Hematopoietic multipotent progenitor cell treated with erythropoietin and hydrocortisone succinate and interleukin-3 and kit ligand, for 6 days (in vitro differentiated cells): ENCODE measurements at regions not wholly inside any gene's neighbourhood (a gene's known extent, or its start where the extent isn't known, plus 50 kb on each side); places are given as distances from the start of the nearest gene placed in this dataset.
"Not testable (repeated sequence)": the region's sequence is repeated elsewhere in the genome, so short reads cannot be mapped to it uniquely, and the experiment has no call there.

ENCODE experiments used
- DNase-seq: peaks from one replicate; pipeline ENCODE4 v3.0.0-alpha.2; 2015

DNA sequence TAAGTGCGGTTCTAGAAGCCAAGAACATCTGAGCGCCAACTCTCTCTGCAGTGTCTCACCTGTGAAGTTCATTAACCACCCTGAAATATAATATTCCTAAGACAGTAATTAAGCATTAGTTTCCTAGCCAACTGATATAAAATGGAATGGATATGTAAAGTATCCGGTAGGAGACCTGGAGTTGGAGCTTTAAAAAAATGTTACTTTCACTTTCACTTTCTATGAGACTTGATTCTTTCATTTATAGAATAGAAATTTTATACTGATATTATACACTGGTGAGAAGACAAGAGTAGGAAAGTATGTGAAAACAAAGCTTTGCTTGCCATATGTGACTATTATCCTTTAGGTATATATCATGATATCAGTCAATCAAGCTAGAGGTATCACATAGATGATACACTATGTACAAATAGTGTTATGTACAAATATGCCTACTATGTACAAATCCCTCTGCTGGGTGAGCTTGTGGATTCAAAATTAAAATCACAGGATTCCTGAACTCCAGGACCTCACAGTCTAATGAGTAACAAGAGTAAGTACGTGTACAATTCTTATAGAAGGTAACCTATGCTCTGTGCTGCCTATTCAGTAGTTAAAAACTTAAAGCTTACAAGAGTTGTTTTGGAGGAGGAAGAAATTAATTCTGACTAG lies 934.2 kb downstream of the TTLL7 start:
- no peak for DNase-seq

DNA sequence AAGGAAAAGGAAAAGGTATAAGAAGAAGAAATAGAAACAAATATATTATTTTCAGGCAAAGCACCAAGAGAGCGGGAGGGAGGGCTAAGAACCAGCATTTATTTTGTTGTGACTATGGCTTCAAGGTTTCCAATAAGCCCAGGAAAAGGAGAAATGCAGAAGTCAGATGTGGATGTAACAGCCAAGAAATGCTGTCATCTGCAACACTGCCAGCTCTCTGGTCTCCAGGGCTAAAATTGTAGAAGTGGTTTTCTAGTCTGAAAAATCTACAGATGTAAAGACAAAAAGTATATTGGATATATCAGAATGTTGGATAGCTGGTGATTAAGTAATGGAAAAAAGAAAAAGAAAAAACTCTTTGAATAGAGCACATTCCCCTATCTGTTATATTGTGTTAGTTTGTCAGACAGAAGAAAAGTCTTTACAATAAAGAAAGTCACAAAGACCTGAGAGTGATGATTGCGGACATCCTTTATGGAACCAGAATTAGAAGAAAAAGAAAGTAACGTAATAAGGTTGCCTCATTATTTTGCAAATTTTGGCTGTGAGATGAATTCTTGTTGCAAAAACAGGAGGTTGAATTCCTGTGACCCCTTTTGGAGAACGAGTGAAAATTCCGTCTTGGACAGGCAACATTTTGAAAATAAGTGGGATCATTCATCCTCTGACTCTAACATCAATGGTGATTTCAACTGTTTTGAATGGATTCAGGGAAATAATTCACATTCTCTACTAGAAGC lies 938.1 kb downstream of the TTLL7 start:
- no peak for DNase-seq

DNA sequence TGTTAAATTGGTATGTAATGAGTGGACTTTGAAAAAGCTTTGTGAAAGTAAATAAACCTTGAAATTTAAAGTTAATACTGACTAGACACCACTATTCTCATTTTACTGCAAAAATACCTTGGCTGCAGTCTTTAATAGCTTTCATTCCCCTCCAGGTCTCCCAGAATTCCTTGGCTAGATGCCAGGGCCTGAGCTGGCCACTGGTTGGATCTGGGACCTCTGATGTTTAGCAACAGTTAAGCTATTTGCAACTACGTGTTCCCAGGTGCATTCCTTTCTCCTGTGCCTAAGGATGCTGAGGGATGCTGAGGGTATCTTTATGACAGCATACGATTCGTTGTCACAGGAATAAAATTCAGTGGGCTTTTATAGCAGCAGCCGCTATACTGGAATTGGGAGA lies 938.7 kb downstream of the TTLL7 start:
- DNase-seq, result no peak

DNA sequence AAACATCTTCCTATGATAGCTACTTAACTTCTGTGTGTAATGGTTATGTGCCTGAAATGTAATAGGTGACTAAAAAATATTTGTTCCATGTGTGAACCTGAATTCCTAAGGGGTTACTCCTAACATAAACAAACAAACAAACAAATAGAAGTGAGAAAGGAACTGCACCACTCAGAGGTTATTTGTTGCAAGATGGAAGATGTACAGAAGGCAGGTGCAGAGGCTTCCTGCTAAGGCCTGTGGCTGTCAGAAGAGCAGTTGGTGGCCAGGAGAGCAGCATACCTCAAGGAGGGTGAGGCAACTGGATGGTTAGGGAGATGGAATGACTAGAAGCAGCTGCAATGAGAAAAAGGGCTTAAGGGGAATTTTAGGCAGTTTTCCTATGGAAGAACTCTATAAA lies 940.6 kb downstream of the TTLL7 start:
- no peak for DNase-seq

DNA sequence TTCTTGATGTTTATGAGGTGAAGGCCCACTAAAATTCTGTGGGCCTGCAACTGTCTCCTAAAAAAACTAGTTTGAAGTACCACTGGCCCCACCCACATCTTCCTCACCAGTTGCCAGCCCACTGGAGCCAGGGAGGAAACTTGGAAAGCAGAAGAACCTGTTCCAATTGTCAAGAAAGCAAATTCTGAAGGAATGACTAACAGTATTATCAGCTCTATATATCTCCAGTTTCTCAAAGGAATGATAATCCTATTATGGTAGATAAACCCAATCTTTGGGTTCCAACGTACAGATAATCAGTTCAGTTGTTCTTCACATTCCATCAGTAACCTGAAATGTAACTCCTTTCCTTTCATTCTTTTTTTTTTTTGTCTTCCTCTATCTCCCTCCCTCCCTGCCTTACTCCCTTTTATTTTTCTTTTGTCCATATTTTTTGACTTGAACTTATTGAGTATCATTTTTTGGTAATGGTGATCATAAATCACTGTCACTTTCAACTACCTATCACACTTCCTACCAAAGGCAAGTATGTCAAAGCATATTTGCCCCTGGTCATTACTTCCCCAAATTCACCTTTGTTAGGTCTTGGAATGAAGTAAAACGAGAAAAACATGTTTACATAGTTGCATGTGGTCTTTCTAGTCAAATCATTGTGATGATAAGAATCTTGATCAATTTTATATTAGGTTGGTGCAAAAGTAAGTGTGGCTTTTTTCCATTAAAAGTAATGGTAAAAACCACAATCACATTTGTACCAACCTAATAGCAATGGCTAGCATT lies 943.4 kb downstream of the TTLL7 start:
- DNase-seq, result no peak

DNA sequence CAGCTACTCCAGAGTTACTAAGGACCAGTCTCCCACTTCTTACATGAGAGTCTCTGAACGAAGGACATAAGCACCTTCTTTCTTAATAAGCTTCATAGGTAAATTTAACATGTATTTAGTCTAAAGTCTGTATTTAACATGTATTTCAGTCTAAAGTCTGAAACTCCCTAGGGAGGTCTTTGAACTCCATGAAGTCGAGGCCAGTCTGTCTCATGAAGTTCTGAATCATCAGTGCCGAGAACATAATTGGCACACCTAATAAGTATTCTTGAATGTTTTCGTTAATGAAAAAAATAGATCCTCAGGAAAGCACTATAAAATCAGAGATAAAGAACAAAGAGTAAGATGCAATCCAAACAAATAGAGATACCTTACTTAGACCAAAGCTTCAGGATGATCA lies 945.5 kb downstream of the TTLL7 start:
- no peak for DNase-seq

DNA sequence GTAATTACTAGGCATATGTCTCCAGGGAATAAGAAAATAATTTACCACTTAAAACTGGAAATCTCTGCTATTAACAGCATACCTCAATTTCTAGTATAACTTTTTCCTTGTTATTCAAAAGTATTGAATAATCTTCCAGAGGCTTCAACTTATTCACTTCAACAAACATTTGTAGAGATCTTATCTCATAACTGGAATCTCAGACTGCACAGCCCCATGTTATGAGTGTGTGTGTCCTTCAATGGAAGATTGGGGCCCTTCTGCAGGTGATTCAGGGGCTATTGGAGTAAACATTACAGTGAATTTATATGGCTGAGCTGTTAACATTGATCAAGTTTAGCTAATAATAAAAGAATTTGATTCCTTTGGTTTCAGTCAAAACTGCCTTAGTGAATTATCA lies 946.1 kb downstream of the TTLL7 start:
- no peak for DNase-seq

DNA sequence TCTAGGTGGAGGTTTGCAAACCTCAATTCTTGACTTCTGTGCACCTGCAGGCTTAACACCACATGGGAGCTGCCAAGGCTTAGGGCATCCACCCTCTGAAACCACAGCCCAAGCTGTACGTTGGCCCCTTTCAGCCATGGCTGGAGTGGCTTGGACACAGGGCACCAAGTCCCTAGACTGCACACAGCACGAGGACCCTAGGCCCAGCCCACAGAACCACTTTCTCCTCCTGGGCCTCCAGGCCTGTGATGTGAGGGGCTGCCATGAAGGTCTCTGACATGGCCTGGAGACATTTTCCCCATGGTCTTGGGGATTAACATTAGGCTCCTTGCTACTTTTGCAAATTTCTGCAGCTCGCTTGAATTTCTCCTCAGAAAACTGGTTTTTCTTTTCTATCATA lies 947.9 kb downstream of the TTLL7 start:
- DNase-seq, result not testable (repeated sequence)

DNA sequence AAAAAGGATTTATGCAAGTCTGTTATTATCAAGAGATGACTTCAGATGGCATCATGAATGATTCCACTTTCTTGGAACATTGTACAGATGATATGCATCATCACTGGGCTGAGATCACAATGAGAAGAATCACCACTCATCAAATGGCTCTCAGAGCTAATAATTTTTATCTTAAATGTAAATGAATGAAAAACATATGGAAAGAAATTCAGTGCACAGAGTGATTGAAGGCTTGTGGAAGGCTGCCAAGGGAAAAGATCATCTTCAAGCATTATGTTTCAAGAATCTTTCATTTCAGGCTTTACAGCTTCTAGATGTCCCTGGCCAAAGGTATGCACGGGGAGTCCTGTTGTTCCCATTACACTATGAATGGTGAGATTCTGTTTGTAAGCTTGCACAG lies 955.7 kb downstream of the TTLL7 start:
- DNase-seq, result no peak

DNA sequence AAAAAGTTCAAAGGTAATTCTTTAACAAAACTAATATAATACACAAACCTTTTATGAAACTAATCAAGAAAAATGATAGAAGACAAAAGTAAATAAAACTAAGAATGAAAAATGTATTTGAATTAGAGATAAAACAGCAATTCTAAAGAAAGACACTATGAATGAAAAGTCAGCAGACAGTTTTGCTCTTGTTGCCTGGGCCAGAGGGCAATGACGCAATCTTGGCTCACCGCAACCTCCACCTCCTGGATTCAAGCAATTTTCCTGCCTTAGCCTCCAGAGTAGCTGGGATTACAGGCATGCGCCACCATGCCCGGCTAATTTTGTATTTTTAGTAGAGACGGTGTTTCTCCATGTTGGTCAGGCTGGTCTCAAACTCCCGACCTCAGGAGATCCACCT lies 959.8 kb downstream of the TTLL7 start:
- DNase-seq, result not testable (repeated sequence)

DNA sequence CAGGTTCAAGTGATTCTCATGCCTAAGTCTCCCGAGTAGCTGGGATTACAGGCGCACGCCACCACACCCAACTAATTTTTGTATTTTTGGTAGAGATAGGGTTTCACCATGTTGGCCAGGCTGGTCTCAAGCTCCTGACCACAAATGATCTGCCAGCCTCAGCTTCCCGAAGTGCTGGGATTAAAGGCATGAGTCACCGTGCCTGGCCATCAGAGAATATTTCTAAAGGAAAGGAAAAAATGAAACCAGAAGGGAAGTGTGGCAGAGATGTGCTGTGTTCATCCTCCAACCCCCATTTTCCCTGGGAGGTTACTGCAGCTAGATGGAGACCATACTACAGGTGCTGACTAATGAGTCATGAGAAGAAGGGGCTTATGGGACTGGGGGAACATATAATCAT lies 964.1 kb downstream of the TTLL7 start:
- DNase-seq, result no peak

DNA sequence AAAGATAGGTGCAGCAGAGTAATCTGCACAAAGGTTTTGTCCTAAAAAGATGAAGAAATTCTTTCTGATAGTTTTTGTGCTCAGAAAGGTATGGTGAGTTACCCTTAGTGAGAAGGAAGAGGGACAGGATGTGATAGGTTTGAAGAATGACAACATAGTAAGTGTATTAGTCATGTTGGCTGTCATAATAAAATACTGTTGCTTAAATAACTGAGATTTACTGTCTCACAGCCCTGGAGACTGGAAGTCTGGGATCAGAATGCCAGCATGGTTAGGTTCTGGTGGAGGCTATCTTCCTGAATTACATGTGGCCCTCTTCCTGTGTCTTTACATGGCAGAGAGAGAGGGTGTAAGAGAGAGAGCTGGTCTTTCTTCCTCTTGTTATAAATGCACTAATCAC lies 965.2 kb downstream of the TTLL7 start:
- DNase-seq, result no peak

DNA sequence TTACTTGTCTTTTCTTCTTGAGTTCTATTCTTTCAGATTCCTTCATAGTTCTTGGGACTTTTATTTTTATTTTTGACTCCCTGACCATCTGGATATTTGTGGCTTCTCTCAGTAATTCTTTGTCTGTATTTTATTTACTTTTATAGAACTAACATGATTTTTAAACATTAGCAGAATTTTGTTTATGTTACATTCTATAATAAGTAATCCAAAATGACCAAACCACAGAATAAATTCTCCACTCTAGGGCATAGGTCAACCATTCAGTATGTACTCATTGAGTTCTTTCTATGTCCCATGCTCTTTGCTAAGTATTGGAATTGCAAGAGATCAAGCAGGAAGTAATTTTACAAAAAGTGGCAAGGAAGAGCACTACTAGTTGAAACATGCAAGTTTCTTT lies 969.0 kb downstream of the TTLL7 start:
- DNase-seq, result no peak

DNA sequence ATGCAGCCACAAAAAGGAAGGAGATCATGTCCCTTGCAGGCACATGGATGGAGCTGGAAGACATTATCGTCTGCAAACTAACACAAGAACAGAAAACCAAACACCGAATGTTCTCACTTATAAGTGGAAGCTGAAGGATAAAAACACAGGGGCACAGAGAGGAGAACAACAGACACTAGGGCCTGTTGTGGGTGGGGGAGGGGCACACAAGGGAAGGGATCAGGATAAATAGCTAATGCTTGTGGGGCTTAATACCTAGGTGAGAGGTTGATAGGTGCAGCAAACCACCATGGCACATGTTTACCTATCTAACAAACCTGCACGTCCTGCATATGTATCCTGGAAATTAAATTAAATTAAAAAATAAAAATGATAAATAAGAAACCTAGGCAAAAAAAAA lies 969.9 kb downstream of the TTLL7 start:
- DNase-seq, result no peak

DNA sequence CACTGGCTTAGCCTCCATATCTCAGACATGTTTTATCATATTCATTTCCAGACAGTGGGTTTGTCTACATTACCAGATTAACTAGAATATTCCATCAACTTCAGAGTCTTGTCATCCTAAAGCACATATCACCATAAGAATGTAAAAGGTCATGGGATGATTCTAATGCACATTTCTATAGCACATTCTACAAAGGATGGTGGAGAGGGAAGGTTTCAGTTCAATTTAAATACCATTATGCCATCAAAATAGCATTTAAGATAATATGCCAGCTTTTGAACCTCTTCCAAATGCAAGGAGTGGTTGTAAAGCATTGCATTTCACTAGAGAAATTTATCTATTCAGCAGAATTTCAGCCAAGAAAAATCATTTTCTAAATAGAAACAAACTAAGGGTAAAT lies 970.5 kb downstream of the TTLL7 start:
- DNase-seq, result no peak

DNA sequence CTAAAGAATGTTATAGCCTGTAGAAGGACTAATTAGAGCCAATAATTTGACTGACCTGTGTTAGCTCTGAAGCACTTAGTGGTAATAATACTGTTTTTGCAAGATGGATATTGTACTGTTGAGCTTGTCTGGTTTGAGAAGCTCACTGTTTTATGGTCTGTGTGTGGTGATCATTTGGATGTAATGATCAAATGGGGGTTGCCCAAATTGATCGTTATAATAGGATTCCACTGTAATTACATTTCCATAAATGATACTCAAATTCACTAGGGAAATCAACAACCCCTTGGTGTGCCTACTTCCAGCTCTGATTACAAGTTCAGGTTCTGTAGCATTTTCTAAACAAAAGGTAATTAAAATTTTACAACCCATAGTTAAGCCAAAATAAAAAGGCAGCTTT lies 971.4 kb downstream of the TTLL7 start:
- DNase-seq, result no peak

DNA sequence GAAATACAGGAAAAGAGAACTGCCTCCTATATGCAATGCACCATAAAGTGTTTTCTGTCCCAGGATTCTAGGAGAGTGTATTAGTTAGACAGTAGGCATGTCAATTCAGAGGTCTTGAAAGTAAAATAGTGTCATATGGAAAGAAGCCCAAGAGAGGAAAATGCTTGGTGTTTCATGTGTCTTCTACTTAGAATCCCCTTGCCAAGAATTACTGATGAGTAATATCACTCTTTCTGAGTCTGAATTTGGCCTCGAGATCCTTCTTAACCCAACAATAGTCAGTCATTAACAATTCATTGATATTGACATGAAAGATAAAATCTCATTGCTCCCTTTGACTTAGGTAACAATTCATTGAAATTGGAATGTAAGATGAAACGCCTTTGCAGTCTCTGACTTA lies 972.2 kb downstream of the TTLL7 start:
- no peak for DNase-seq

DNA sequence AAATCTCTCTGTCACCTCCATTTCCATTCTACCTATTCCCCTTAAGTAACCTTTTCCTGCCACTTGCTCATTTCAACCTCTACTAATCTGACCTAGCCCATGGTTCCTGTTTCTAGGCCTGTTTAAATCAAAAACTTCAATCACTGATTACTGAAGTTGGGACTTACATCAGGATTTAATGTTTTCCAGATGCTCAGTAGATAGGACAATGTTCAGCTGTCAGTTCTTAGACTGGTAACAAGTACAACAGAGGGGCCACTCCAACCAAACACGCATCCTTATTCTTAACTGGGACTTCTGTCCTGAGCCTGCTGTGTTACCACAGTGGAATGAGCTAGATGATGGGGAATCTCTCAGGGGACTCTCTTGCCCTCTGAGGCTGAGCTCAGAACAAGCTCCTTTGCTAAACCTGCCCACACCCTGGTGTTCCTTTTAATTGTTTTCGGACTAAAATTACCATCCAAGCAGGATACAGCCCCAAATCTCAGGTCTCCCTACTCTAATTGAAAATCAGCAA lies 974.6 kb downstream of the TTLL7 start:
- DNase-seq, result no peak

DNA sequence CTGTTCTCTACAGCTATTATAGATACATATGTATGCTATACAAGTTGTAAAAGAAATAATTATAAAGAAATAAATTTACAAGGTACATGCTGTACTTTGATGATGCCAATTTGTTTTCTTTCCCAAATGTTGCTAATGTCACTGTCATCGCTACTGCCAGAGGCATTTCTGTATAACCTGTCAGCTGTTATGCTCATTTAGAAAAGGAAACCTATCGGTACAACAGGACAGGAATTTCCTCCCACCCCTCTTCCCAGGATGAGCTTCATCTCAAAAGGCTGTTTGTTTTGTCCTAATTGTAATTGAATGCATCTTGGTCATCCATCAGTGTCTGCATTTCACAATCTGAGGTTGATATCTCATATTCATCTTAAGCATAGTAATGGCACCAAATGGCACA lies 975.7 kb downstream of the TTLL7 start:
- no peak for DNase-seq

DNA sequence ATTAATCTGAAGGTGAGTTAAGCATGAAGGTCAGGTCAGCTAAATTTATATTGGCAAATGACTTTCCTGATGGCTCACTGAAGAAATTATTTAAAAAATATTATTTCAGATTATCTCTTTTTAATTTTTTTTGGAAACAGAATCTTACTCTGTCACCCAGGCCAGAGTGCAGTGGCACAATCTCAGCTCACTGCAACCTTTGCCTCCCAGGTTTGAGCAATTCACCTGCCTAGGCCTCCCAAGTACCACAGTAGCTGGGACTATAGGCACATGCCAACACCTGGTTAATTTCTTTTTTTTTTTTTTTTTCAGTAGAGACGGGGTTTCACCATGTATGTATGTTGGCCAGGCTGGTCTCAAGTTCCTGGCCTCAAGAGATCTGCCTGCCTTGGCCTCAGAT lies 976.7 kb downstream of the TTLL7 start:
- DNase-seq, result no peak

DNA sequence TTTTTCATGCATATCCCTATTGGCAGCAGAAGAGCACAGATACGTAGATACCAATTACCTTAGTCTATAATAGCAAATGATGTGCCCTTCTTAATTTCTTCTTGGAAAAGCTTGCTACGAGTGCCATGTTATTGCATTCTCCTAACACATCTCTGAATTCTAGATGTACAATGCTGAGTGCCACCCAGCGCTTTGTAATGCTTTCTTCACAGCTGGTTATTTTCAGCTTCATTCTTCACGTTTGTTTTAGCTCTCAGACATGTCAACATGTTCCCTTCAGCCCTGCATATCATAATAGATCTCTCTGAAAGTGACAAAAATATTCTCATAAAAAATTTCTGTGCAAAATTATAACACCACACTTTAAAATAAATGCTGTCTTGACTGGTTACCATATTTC lies 981.2 kb downstream of the TTLL7 start:
- DNase-seq, result no peak

DNA sequence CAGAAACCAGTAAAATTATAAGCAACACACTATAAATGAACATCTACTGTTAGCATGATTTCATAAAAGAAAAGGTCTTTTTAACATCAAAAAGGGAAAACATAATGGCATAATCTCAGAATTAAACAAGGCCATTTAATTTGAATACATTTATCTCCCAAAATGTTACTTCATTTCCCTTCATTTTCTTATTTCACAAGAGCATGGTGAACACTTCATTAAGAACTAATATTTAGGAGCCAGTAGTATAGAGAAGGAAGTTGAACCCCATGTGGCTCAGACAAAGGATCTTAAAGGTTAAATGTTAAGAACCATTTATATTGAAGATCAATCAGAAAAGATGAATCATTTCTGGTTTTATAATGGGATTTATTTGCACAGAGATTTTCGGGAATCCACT lies 981.7 kb downstream of the TTLL7 start:
- no peak for DNase-seq

DNA sequence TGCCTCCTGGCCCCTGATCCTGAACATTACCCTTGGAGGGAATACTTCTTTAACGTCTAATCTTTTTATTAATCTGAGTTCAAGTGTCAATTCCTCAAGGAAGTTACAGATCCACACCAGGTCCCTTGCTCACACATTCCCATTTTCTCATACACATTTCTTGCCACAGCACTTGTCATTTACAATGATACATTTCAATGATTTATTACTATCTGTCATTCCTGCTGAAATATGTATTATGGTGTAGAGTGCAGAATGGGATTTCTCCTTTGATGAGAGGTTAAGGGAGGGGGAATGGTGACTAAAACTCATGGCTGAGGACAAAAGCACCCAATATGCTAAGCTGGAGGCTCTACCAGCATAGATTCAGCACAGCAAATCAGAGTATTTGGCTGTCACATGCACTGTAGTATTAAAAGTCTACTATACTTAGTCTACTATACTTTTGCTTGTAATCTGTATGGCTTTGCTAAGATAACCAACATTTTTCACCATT lies 982.5 kb downstream of the TTLL7 start:
- no peak for DNase-seq

DNA sequence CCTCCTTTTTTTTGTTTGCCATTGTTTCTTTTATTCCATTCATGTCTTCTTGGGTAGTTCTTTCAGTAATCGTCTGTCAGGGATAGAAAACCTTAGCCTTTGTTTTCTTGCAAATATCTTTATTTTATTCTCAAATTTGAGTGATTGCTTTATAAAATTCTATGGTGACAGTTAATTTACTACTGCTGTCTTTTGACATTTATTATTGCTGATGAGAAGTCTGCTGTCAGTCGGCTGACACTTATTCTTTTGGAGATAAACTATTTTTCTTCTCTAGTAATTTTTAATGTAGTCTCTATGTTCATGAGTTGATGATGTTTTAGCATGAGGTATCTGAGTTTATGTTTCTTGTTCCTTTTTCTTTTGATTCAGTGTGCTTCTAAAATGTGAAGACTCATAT lies 983.8 kb downstream of the TTLL7 start:
- DNase-seq, result no peak
